Psoas muscle (tissue), 7 donors: ENCODE measurements at regions not wholly inside any gene's neighbourhood (a gene's known extent, or its start where the extent isn't known, plus 50 kb on each side); places are given as distances from the start of the nearest gene placed in this dataset.

Experiments used
- ATAC-seq, 4 donors: fragments of 200-7000 bp; cut with Tn5 transposase; one replicate each; pipeline ENCODE4 v1.9.1; 2020; ENCODE audit warnings: moderate library complexity in 3 of 4, mild to moderate bottlenecking in 2 of 4
- DNase-seq, 2 donors: peaks; one replicate each; pipeline ENCODE4 v3.0.0-alpha.2; 2020
- H3K27ac ChIP-seq: fragments of 200-600 bp; one replicate; pipeline ENCODE4 v1.8.0; 2022
- H3K27me3 ChIP-seq, 3 donors: fragments of 200-600 bp in 1 of 3; one replicate each; pipeline versions ENCODE4 v1.6.1 to v1.8.0; 2013 to 2022; ENCODE audit warnings: low read length in 2 of 3, mild to moderate bottlenecking in 2 of 3, moderate library complexity in 1 of 3; ENCODE audit not compliant: insufficient read depth in 3 of 3
- H3K36me3 ChIP-seq, 2 donors: fragments of 200-600 bp in 1 of 2; one replicate each; pipeline versions ENCODE4 v1.6.1 to v1.8.0; 2013 to 2022; ENCODE audit warnings: low read depth in 1 of 2, mild to moderate bottlenecking in 1 of 2, moderate library complexity in 1 of 2; ENCODE audit not compliant: insufficient read depth in 1 of 2
- H3K4me1 ChIP-seq: fragments of 200-600 bp; one replicate; pipeline ENCODE4 v1.8.0; 2022
- H3K4me3 ChIP-seq: fragments of 200-600 bp; one replicate; pipeline ENCODE4 v1.8.0; 2022; ENCODE audit warnings: mild to moderate bottlenecking
- H3K9me3 ChIP-seq: fragments of 200-600 bp; one replicate; pipeline ENCODE4 v1.8.0; 2022
- WGBS, 3 donors: extraction: QIAGEN DNeasy Blood & Tissue Kit; methylation state at CpG; one replicate each; pipeline versions ENCODE4 v1.1.6 to v1.1.7; 2013; 5-methylcytosine and 5-hydroxymethylcytosine counted together
- intact Hi-C, 2 donors: fragments of 100-400 bp; cut with DNase I; formaldehyde crosslinking; loops; one replicate each; pipeline versions ENCODE4 v1.11.0 to v1.14.2; 2022
- TF ChIP-seq, protein P1 (sequence below): fragments of 200-600 bp; IDR thresholded peaks from one replicate; pipeline ENCODE4 v1.8.0; 2022; ENCODE audit warnings: antibody characterized with exemption
- donor health status: healthy with polysubstance abuse.
- donor health status: DM: no; HTN: no; CAD: no; lungs with moderate emphysema.
- donor health status: Bipolar disorder and iron deficiency.
- donor health status: healthy.
- donor health status: DM: yes; HTN: yes; CAD: no.
- donor health status: DM: no; HTN: no; CAD: no.
- donor health status: DM: yes; HTN: yes; CAD: no.

- TF ChIP-seq, protein P1, sequence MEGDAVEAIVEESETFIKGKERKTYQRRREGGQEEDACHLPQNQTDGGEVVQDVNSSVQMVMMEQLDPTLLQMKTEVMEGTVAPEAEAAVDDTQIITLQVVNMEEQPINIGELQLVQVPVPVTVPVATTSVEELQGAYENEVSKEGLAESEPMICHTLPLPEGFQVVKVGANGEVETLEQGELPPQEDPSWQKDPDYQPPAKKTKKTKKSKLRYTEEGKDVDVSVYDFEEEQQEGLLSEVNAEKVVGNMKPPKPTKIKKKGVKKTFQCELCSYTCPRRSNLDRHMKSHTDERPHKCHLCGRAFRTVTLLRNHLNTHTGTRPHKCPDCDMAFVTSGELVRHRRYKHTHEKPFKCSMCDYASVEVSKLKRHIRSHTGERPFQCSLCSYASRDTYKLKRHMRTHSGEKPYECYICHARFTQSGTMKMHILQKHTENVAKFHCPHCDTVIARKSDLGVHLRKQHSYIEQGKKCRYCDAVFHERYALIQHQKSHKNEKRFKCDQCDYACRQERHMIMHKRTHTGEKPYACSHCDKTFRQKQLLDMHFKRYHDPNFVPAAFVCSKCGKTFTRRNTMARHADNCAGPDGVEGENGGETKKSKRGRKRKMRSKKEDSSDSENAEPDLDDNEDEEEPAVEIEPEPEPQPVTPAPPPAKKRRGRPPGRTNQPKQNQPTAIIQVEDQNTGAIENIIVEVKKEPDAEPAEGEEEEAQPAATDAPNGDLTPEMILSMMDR: no peak
- intact Hi-C loops: no loop called here
- WGBS, 3 donors: 44 to 57% (median 45%) methylated on average over 10 of the region's 10 CpGs
Observed at GRCh38 chr2:136356125-136357006, 238.4 kb upstream of the CXCR4 start.

DNA sequence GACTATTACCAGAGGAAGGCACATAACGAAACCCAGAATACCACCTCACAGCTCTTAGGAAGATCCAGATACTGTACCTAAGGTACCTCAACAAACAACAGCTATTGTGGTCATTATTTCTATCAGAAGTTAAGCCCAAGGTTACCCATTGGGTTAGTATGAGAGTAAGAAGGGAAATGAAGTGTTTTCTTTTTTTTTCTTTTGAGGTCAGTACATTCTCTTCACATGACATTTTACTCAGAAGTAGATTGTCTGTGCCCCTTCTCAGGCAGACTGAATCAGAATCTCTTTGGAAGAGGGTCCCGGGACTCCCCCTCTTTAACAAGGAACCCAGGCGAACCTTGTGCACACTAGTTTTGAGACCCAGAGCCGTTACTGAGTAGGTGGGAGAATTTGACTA, 233.7 kb upstream of the CXCR4 start:
- H3K27ac ChIP-seq: no peak overlapping the region
- TF ChIP-seq, protein P1: no peak
- no peak for DNase-seq
- intact Hi-C loops: no loop called here
- ATAC-seq: no peak
- H3K36me3 ChIP-seq: no peaks in the 10 kb centered on the region
- H3K4me1 ChIP-seq: no peaks in the 10 kb centered on the region
- no peaks in the 10 kb centered on the region for H3K9me3 ChIP-seq
- H3K27me3 ChIP-seq: no peaks in the 10 kb centered on the region
- H3K4me3 ChIP-seq: no peak overlapping the region
- WGBS, 3 donors: 91 to 92% (median 92%) methylated on average over 4 of the region's 4 CpGs

More at GRCh38 chr2:136356125-136357006, 238.4 kb upstream of the CXCR4 start:
- H3K4me3 ChIP-seq: no peak overlapping the region
- DNase-seq (no peak), ATAC-seq (no peak)
- H3K27me3 ChIP-seq: no peaks in the 10 kb centered on the region
- H3K36me3 ChIP-seq: no peaks in the 10 kb centered on the region
- no peaks in the 10 kb centered on the region for H3K9me3 ChIP-seq
- no peak overlapping the region for H3K27ac ChIP-seq
- H3K4me1 ChIP-seq: no peaks in the 10 kb centered on the region

GRCh38 chr2:136347981-136348380, 230.0 kb upstream of the CXCR4 start:
- Histone ChIP-seq H3K27ac (no peak overlapping the region), H3K4me1 (no peaks in the 10 kb centered on the region), H3K9me3 (no peaks in the 10 kb centered on the region), H3K4me3 (no peak overlapping the region), H3K27me3 (no peaks in the 10 kb centered on the region), H3K36me3 (no peaks in the 10 kb centered on the region)
- intact Hi-C loops: no loop called here
- no peak for DNase-seq
- ATAC-seq: no peak
- 49 to 88% (median 79%) methylated on average over 2 of the region's 2 CpGs for WGBS, 3 donors
- TF ChIP-seq, protein P1: no peak

- H3K4me1 ChIP-seq: no peaks in the 10 kb centered on the region
- no peaks in the 10 kb centered on the region for H3K9me3 ChIP-seq
- H3K27ac ChIP-seq: no peak overlapping the region
- intact Hi-C loops: no loop called here
- TF ChIP-seq, protein P1: no peak
- DNase-seq (no peak), ATAC-seq (no peak)
- H3K27me3 ChIP-seq: no peaks in the 10 kb centered on the region
- no peak overlapping the region for H3K4me3 ChIP-seq
- 36 to 50% (median 48%) methylated on average over 3 of the region's 3 CpGs for WGBS, 3 donors
- H3K36me3 ChIP-seq: no peaks in the 10 kb centered on the region
Observed at GRCh38 chr2:136344339-136344738, 226.4 kb upstream of the CXCR4 start.
